NT2/D1 (cell line): ENCODE measurements at regions not wholly inside any gene's neighbourhood (a gene's known extent, or its start where the extent isn't known, plus 50 kb on each side); places are given as distances from the start of the nearest gene placed in this dataset.

Source experiments
- DNase-seq: peaks from one replicate; pipeline ENCODE4 v3.0.0-alpha.2; 2011; ENCODE audit warnings: low read depth, low spot score
- H3K27me3 ChIP-seq: 2 replicates; pipeline ENCODE4 v1.6.0; 2011; ENCODE audit warnings: mild to moderate bottlenecking; ENCODE audit not compliant: insufficient read length, insufficient read depth
- H3K36me3 ChIP-seq: 2 replicates; pipeline ENCODE4 v1.6.1; 2011; ENCODE audit warnings: mild to moderate bottlenecking, low read length, mixed read lengths; ENCODE audit not compliant: insufficient read depth, insufficient read length
- H3K4me1 ChIP-seq: 2 replicates; pipeline ENCODE4 v1.5.1; 2011; ENCODE audit not compliant: insufficient read depth, insufficient read length
- H3K4me3 ChIP-seq: 2 replicates; pipeline ENCODE4 v1.5.1; 2011; ENCODE audit warnings: low read depth; ENCODE audit not compliant: insufficient read length
- H3K9ac ChIP-seq: 2 replicates; pipeline ENCODE4 v1.6.0; 2011; ENCODE audit warnings: low read depth; ENCODE audit not compliant: insufficient read length
- H3K9me3 ChIP-seq: 2 replicates; pipeline ENCODE4 v1.5.1; 2011; ENCODE audit warnings: mild to moderate bottlenecking, low read length; ENCODE audit not compliant: insufficient read depth
- SUZ12 ChIP-seq: IDR thresholded peaks from 2 replicates; pipeline ENCODE4 v1.6.1; 2011; ENCODE audit not compliant: insufficient read length, insufficient read depth; ENCODE audit errors: extremely low read depth
- YY1 ChIP-seq: IDR thresholded peaks from 2 replicates; pipeline ENCODE4 v1.6.1; 2011; ENCODE audit not compliant: insufficient read length, insufficient read depth
- ZNF274 ChIP-seq: IDR thresholded peaks from 2 replicates; pipeline ENCODE4 v1.6.1; 2011; ENCODE audit warnings: mild to moderate bottlenecking, low read depth, low read length

DNA sequence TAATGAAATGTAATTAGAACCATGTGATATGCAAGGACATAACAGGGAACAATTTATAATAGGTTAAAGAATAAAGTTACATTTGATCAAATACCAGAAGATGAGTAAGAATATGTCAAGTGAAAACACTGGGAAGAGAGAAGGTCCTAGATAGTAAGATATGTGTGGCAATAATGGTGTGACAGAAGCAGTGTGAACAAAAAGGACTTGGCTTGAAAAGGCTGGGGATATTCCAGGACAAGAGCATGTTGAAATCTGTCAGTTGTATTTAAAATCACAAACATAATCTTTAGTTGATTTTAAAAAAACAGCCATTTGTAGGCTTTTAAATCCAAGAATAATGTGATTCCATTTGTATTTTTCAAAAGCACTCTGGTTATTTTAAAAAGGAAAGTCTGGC, 1399.9 kb upstream of the SLC39A10 start:
- no peak for DNase-seq
- TF ChIP-seq YY1 (no peak), SUZ12 (no peak), ZNF274 (no peak)
- Histone ChIP-seq H3K4me1 (no peaks in the 10 kb centered on the region), H3K36me3 (no peaks in the 10 kb centered on the region), H3K27me3 (no peaks in the 10 kb centered on the region), H3K9me3 (peaks cover 12% of the 10 kb centered on the region; the same call in 1 of the 2 replicates), H3K9ac (no peak overlapping the region), H3K4me3 (no peak overlapping the region)

DNA sequence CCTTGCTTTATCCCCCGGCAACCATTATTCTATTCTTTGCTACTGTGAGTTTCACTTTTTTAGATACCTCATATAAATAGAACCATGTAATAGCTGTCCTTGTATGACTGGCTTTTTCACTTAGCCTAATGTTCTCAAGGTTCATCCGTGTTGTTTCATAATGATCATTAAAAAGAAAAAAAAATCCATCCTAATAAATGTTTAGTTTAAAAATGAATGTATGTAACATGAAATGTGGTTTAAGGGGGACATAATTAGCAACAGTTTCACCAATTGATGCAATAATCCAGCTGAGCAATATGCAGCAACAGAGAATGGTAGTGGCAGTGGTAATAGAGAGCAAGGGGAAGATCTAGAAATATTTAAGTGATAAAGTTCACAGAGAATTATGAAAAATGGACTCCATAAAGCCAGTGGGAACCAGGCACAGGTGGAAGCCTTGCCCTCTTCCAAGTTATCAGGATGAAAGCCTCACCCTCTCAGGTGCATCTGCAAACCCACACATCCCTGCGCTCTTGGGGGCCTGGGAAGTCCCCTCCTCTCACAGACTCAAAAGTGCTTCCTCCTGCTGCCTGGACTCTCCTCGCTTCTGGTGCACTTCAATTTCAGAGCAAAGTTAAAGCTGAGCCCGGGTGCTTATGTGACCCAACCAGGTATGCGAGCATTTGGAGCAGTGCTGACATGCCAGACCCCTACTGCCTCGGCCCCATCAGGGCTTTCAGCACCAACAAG, 1403.3 kb upstream of the SLC39A10 start:
- Histone ChIP-seq H3K36me3 (no peaks in the 10 kb centered on the region), H3K27me3 (no peaks in the 10 kb centered on the region), H3K4me1 (no peaks in the 10 kb centered on the region), H3K9ac (no peak overlapping the region), H3K4me3 (no peak overlapping the region), H3K9me3 (peaks cover 12% of the 10 kb centered on the region; the same call in 1 of the 2 replicates)
- DNase-seq, result no peak
- TF ChIP-seq ZNF274 (no peak), SUZ12 (no peak), YY1 (no peak)

DNA sequence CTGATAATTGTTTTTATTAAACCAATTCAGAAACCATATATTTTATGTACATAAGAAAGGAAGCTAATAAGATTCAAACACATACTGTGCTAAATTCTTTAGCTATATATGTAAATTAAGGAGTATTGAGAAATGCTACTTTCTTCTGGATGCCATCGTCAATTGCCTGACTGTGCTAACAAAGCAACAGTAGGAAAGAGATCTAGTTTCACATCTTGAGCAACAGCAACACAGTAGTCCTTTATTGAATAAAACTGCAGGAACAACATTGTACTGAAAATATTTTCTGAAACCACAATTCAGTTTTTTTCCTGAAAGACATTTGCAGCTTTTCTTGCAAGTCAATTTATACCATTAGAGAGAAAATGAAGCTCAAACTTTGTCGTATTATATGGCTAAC, 1404.9 kb upstream of the SLC39A10 start:
- Histone ChIP-seq H3K27me3 (no peaks in the 10 kb centered on the region), H3K9ac (no peak overlapping the region), H3K4me1 (no peaks in the 10 kb centered on the region), H3K9me3 (peaks cover 12% of the 10 kb centered on the region; the same call in 1 of the 2 replicates), H3K36me3 (no peaks in the 10 kb centered on the region), H3K4me3 (no peak overlapping the region)
- no peak for TF ChIP-seq ZNF274
- TF ChIP-seq YY1, result no peak
- TF ChIP-seq SUZ12, result no peak
- DNase-seq, result no peak

DNA sequence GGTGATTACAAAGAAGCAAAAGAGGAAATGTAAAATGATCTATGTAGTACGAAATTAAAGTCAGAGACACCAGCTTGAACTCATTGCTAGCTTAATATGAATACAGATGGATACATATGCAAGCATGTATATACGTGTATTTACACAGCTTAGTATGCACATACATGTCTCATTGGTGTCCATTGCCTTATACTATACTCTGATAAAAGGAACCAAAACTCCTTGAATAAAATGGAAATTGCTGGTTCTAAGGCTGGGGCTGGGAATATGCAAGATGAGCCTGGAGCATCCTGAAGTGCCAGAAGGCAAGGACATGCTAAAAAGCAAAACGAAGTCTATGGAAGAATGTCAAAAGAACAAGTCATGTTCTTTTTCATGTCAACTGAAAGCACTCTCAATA, 1424.4 kb upstream of the SLC39A10 start:
- H3K4me3 ChIP-seq, result no peak overlapping the region

DNA sequence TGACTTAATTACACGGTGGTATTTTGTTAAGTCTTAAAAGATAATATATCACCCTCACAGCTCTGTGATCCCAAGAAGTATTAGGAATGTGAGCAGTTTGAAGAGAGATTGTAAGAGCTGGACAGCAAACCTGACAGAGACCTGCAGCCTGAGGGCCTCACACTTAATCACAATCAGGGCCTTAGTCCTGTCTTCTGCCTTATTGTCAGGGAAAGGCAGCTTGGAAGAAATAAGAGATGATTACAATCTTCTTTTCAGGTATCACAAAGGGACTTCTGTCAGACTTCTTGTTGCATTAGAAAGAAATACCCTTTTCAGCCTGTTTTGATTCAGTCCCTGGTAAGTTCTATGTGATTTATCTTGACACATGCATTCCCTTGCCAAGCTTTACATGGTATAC, 1433.8 kb upstream of the SLC39A10 start:
- Histone ChIP-seq H3K27me3 (no peaks in the 10 kb centered on the region), H3K36me3 (no peaks in the 10 kb centered on the region), H3K9ac (no peak overlapping the region), H3K4me1 (no peaks in the 10 kb centered on the region), H3K9me3 (no peaks in the 10 kb centered on the region), H3K4me3 (no peak overlapping the region)
- DNase-seq, result peak; percentile 8
- TF ChIP-seq YY1 (no peak), SUZ12 (no peak), ZNF274 (no peak)

More for the DNA sequence above, 1424.4 kb upstream of the SLC39A10 start:
- Histone ChIP-seq H3K9me3 (no peaks in the 10 kb centered on the region), H3K36me3 (no peaks in the 10 kb centered on the region), H3K4me1 (no peaks in the 10 kb centered on the region), H3K9ac (no peak overlapping the region), H3K27me3 (no peaks in the 10 kb centered on the region)
- TF ChIP-seq YY1, result no peak
- no peak for TF ChIP-seq ZNF274
- no peak for TF ChIP-seq SUZ12
- DNase-seq, result no peak

DNA sequence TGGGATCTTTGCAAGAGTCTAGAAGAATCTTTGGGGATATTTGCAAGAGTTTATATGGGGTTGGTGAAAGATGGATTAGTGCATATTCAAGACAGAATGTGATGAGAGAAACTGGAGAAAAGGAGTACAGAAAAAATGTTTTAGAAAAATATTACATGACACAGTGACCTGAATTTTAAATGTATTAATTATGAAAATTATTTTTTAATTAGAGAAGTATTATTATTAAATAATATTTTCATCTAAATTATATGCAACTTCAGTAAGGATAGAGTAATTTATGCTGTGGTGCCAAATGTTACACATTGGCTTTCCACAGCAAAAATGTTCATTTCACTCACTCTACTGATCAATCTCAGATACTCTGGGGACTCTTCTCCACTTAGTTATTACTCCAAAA, 1442.8 kb upstream of the SLC39A10 start:
- Histone ChIP-seq H3K4me1 (no peaks in the 10 kb centered on the region), H3K9ac (no peak overlapping the region), H3K9me3 (no peaks in the 10 kb centered on the region), H3K36me3 (no peaks in the 10 kb centered on the region), H3K4me3 (no peak overlapping the region), H3K27me3 (no peaks in the 10 kb centered on the region)
- TF ChIP-seq SUZ12 (no peak), ZNF274 (no peak), YY1 (no peak)
- no peak for DNase-seq

DNA sequence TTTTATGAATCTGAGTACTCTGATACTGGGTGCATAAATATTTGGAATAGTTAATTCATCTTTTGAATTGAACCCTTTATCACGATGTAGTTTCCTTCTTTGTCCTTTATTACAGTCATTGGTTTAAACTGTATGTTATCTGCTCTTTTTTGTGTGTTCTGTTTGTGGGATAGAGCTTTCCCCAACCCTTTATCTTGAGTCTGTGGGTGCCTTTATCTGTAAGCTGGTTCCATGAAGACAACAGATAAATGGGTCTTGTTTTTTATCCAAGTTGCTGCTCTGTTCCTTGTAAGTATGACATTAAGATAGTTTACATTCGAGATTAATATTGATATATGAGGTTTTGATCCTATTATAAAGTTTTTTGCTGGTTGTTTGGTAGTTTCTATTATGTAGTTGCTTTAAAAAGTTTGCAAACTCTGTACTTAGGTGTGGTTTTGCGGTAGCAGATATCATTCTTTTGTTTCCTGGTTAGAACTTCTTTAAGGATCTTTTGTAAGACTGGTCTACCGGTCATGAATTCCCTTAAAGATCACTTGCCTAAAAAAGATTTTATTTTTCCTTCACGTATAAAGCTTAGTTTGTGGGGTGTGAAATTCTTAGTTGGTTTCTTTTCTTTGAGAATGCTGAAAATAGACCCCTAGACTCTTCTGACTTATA, 1451.3 kb upstream of the SLC39A10 start:
- Histone ChIP-seq H3K4me1 (no peaks in the 10 kb centered on the region), H3K27me3 (no peaks in the 10 kb centered on the region), H3K4me3 (no peak overlapping the region), H3K9me3 (no peaks in the 10 kb centered on the region), H3K36me3 (no peaks in the 10 kb centered on the region), H3K9ac (no peak overlapping the region)
- TF ChIP-seq SUZ12 (no peak), ZNF274 (no peak), YY1 (no peak)
- DNase-seq, result no peak
